Renal cortex interstitium (tissue), 11 donors: ENCODE measurements at regions not wholly inside any gene's neighbourhood (a gene's known extent, or its start where the extent isn't known, plus 50 kb on each side); places are given as distances from the start of the nearest gene placed in this dataset.

Experiments
- DNase-seq, 11 donors: peaks; one replicate each; pipeline ENCODE4 v3.0.0-alpha.2; 2013; ENCODE audit warnings: low read depth in 9 of 11, low spot score in 4 of 11; ENCODE audit errors: extremely low read depth in 1 of 11

DNA sequence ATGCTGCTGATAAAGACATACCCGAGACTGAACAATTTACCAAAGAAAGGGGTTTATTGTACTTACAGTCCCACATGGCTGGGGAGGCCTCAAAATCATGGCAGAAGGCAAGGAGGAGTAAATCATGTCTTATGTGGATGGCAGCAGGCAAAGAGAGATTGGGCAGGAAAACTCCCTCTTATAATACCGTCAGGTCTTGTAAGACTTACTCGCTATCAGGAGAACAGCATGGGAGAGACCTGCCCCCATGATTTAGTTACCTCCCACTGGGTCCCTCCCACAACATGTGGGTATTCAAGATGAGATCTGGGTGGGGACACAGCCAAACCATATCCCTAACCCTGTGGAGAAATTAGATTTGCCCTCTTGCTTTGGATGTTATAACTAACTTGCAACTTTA, 1068.0 kb upstream of the ZEB2 start:
- DNase-seq: no peak

GRCh38 chr2:145584353-145584752, 1064.4 kb upstream of the ZEB2 start:
- no peak for DNase-seq

DNA sequence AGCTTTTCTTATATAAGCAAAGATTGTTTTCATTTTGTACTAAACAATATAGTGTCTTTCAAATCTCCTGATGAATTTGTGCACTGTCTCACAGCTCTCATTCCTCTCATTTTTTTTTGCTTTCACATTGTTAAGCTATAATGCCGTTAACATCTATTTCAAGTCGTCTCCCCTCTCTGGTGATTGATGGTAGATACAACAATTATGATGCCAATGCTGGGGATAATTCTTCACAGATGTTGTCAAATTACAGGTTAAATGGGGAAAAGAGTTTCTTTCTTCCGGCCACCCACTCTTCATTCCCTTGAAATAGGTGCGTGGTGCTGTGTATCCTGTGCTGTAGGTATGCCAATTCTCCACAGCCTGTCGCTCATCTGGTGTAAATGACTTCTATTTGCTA, 1053.7 kb upstream of the ZEB2 start:
- DNase-seq: no peak

DNA sequence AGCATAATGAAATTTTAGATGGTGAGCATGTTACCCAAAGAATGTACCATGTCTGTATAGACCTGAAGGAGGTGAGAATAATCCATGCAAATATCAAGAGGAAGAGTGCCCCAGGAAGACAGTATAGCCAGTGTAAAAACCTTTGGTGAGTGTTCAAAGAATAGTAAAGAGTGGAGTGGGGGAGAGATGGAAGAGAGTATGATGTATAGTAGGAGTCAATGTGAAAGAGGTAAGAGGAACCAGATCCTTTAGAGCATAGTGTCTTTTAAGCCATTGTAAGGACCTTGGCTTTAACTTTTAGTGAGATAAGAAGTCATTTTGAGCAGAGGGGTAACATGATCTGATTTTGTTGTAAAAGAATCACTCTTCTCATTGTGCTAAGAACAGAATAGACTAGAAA, 1052.3 kb upstream of the ZEB2 start:
- DNase-seq: no peak

DNA sequence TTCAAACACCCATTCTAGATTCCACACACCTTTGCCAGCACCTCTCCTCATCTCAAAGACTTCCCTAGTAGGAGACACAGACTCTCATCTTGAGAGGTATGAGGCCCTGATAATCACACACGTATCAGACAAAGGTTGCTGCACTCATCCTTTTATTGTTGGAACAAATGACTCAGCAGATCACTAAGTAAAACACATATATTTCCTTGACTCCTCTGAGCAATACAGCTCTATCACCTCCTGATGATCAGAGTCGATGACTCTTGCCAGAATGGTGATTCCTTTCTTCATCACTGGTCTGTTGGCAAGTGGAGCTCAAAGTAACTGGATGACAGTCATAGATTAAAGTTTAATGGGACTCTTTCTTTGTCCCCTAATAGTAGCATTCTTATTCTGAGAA, 1049.2 kb upstream of the ZEB2 start:
- no peak for DNase-seq

GRCh38 chr2:145563741-145564615, 1044.1 kb upstream of the ZEB2 start:
- peak; percentile 29 to 76 (median 44) for DNase-seq

GRCh38 chr2:145561152-145561551, 1041.2 kb upstream of the ZEB2 start:
- DNase-seq: no peak

DNA sequence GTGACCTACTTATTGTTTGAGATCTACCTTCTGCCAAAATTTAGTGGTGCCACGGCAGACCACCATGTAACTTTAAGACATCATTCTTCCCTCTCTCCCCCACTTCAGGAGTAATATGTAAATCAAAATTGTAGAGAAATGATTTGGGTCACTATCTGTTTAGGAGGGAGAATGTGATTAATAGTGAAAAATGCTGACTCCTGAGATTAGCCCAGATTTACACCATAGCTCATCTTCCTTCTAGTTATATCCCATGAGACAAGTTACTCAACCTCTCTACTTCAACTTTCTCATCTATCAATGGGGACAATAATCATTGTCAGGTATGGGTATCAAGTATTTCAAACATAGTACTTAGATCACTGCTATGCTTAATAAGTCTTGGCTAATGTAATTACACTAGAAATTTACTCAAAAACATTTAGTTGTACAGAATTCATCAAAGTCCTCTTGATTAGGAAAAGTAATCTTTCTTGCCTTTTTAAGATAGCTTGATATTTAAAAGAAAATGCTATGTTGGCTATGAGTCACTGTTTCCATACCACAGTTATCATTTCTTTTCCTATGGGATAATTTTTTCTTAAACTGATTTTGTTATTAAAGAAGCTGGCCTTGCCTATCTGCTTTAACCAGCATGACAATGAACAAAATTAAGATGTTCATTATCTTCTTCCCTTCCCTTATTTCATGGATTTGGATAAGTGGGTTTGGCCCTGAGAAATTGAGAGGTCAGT, 1038.9 kb upstream of the ZEB2 start:
- DNase-seq: no peak

DNA sequence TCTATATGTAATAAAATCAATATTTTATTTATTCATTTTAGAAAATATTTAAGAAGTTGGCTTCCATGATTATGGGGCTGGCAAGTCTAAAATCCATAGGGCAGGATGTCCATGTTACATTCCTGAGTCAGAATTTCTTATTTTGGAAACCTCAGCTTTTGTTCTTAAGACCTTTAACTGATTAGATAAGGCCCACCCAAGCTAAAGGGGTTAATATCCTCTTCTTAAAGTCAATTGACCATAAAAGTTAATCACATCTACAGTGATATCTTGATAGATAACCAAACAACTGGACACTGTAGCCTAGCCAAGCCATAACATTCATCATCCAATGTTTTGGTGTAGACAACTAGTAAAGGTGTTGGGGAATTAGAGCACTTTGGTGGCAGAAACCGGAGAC, 1035.4 kb upstream of the ZEB2 start:
- DNase-seq: no peak

DNA sequence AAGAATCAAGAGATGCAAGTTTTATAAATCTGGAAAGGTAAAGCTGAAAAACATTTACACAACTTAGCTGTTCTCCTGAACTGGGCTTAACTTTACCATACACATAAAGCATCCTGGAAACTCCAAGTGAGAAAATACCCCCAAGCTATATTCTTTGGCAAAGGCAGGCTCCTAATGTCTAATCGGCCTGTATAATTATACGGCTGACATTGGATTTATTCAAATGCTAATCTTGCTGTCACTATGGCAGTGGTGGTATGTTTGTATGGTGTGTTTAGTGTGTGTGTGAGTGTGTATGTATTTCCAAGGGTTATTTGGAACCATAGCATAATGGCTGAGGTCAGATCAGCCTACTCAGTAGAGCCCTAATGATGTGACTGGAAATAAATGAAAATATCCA, 1031.8 kb upstream of the ZEB2 start:
- DNase-seq: no peak

GRCh38 chr2:145548479-145548878, 1028.6 kb upstream of the ZEB2 start:
- DNase-seq: no peak

DNA sequence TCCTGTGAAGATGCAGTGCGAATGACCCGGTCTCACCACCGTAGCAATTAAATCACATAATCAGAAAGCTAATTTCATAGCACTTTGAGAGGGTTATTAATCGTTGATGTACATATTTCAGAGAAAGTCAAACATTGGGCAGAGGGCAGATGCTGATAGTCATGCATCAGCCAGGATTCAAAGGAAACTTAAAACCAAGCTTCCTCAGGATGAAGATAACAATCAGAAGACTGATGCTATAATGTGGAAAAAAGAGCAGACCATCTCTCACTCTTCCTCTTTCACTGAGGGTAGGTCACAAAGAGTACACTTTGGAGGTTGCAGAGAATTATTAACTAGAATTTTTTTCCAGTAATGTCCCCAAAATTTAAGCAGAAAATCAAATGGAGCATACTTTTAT, 1027.7 kb upstream of the ZEB2 start:
- DNase-seq: no peak

- no peak for DNase-seq
Measured at GRCh38 chr2:145546091-145546490, 1026.2 kb upstream of the ZEB2 start.

GRCh38 chr2:145543856-145544255, 1023.9 kb upstream of the ZEB2 start:
- DNase-seq: no peak

- no peak for DNase-seq
Measured at GRCh38 chr2:145543155-145543554, 1023.2 kb upstream of the ZEB2 start.

DNA sequence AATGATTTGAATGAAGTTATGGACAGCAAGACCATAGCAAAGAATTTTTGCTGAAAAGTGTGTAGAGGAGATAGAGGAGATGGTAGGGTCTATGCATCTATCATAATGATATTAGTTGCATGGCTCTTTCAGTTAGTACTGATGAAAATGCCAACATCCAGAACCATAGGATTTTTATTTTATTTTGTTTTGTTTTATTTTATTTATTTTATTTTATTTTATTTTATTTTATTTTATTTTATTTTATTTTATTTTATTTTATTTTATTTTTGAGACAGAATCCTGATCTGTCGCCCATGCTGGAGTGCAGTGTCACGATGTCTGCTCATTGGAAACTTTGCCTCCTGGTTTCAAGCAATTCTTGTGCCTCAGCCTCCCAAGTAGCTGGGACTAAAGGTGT, 1021.1 kb upstream of the ZEB2 start:
- no peak for DNase-seq

GRCh38 chr2:145538661-145539350, 1018.9 kb upstream of the ZEB2 start:
- no peak for DNase-seq

DNA sequence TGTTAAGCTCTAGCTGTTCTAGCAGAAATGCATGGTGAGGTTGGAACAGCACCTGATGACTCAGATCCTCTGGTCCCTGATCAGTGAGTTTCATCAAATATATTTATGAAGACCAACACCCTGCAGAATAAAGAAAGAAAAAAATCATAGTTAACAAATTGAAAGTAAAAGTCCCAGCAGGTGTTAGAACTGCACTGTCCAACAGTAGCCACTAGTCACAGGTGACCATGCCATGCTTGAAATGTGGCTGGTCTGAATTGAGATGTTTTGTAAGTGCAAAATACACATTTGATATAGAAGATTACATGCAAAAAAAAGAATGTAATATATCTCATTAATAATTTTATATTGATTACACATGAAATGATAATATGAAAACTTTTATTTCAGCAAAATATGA, 1010.7 kb upstream of the ZEB2 start:
- DNase-seq: no peak

DNA sequence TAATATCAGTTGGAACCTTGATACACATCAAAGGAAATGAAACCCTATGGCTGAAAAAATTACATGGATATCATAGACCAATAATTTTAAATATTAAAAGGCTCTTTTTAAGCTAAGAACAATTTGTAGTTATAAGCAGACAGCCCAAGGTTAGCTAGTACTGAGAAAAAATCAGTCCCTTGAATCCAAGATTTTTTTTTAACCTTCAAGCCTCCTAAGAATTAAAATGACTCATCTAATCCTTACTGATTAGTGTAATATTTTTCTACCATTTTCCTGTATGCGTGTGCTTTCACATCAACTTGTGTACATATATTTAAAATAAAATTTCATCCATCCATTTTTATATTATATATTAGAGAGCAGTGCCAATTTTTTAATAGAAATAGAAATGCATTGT, 1004.9 kb upstream of the ZEB2 start:
- DNase-seq: no peak

DNA sequence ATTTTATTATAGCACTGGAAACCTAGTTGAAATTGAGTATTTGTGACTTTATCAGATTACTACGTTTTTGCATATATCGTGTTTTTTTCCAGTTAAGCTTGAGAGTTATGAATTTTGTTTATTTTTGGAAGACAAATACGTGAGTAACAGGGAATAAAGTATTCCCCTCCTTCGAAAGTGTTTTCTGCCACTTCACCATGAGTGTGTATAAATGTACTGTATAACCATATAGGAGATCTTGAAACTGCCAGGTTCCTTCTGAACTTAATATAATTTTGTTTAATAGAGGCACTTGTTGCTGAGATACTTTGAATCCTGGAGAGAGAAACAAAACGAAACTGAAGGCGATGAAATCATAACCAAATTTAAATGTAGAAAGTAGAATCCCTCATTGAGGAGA, 1004.4 kb upstream of the ZEB2 start:
- DNase-seq: no peak
